Ascending aorta (tissue), 2 donors: ENCODE measurements at regions not wholly inside any gene's neighbourhood (a gene's known extent, or its start where the extent isn't known, plus 50 kb on each side); places are given as distances from the start of the nearest gene placed in this dataset.

ENCODE experiments used
- DNase-seq, 2 donors: peaks; one replicate each; pipeline ENCODE4 v3.0.0-alpha.2; 2019; ENCODE audit warnings: low spot score in 2 of 2
- H3K27ac ChIP-seq, 2 donors: fragments of 200-600 bp; sonication (generic); one replicate each; pipeline ENCODE4 v1.5.1; 2016 to 2017; ENCODE audit warnings: mild to moderate bottlenecking in 1 of 2
- H3K27me3 ChIP-seq: fragments of 200-600 bp; sonication (generic); one replicate; pipeline ENCODE4 v1.5.1; 2017
- H3K36me3 ChIP-seq, 2 donors: fragments of 200-600 bp; sonication (generic); one replicate each; pipeline ENCODE4 v1.5.1; 2016
- H3K4me1 ChIP-seq, 2 donors: fragments of 200-600 bp; sonication (generic); one replicate each; pipeline ENCODE4 v1.5.1; 2016 to 2017; ENCODE audit warnings: mild to moderate bottlenecking in 1 of 2
- H3K4me3 ChIP-seq, 2 donors: fragments of 200-600 bp; sonication (generic); one replicate each; pipeline ENCODE4 v1.5.1; 2016 to 2017; ENCODE audit warnings: mild to moderate bottlenecking in 1 of 2
- H3K9me3 ChIP-seq, 2 donors: fragments of 200-600 bp; sonication (generic); one replicate each; pipeline ENCODE4 v1.5.1; 2016
- intact Hi-C: fragments of 100-400 bp; cut with DNase I; formaldehyde crosslinking; loops from one replicate; pipeline ENCODE4 v1.15.1; 2023
- TF ChIP-seq, protein P1 (sequence below), 3 experiments: fragments of 200-600 bp in 2 of 3; fragments of 450-650 bp in 1 of 3; sonication (generic) in 2 of 3; IDR thresholded peaks; one replicate each; pipeline ENCODE4 v1.5.1; 2016 to 2019; ENCODE audit warnings: antibody characterized with exemption in 3 of 3, mild to moderate bottlenecking in 1 of 3, moderate library complexity in 1 of 3

GRCh38 chr5:175141421-175141820 is 302.6 kb downstream of the DRD1 start:
- H3K4me3 ChIP-seq, result no peak overlapping the region
- H3K9me3 ChIP-seq, result peaks cover 7 to 10% of the 10 kb centered on the region in 2 donors
- H3K4me1 ChIP-seq, result no peaks in the 10 kb centered on the region
- no peak overlapping the region for H3K27ac ChIP-seq
- H3K27me3 ChIP-seq, result no peaks in the 10 kb centered on the region
- H3K36me3 ChIP-seq, result no peaks in the 10 kb centered on the region
- DNase-seq, result no peak
- TF ChIP-seq, protein P1, sequence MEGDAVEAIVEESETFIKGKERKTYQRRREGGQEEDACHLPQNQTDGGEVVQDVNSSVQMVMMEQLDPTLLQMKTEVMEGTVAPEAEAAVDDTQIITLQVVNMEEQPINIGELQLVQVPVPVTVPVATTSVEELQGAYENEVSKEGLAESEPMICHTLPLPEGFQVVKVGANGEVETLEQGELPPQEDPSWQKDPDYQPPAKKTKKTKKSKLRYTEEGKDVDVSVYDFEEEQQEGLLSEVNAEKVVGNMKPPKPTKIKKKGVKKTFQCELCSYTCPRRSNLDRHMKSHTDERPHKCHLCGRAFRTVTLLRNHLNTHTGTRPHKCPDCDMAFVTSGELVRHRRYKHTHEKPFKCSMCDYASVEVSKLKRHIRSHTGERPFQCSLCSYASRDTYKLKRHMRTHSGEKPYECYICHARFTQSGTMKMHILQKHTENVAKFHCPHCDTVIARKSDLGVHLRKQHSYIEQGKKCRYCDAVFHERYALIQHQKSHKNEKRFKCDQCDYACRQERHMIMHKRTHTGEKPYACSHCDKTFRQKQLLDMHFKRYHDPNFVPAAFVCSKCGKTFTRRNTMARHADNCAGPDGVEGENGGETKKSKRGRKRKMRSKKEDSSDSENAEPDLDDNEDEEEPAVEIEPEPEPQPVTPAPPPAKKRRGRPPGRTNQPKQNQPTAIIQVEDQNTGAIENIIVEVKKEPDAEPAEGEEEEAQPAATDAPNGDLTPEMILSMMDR (IDR thresholded peaks at IDR 0.05), result no peak
- intact Hi-C loops, result no loop called here

- H3K4me1 ChIP-seq, result no peaks in the 10 kb centered on the region
- intact Hi-C loops, result no loop called here
- H3K27me3 ChIP-seq, result no peaks in the 10 kb centered on the region
- DNase-seq, result no peak
- H3K4me3 ChIP-seq, result no peak overlapping the region
- TF ChIP-seq, protein P1 (IDR thresholded peaks at IDR 0.05), result no peak
- H3K36me3 ChIP-seq, result no peaks in the 10 kb centered on the region
- H3K9me3 ChIP-seq, result no peaks in the 10 kb centered on the region
- no peak overlapping the region for H3K27ac ChIP-seq
These were observed 310.8 kb downstream of the DRD1 start for GRCh38 chr5:175133185-175133584.

- Histone ChIP-seq H3K27ac (no peak overlapping the region), H3K27me3 (no peaks in the 10 kb centered on the region), H3K4me1 (no peaks in the 10 kb centered on the region), H3K36me3 (no peaks in the 10 kb centered on the region), H3K9me3 (no peaks in the 10 kb centered on the region), H3K4me3 (no peak overlapping the region)
- intact Hi-C loops, result no loop called here
- DNase-seq, result no peak
- TF ChIP-seq, protein P1 (IDR thresholded peaks at IDR 0.05), result no peak
These were observed 312.6 kb downstream of the DRD1 start for GRCh38 chr5:175131432-175131831.

GRCh38 chr5:175129619-175130018 is 314.4 kb downstream of the DRD1 start:
- Histone ChIP-seq H3K4me1 (no peaks in the 10 kb centered on the region), H3K27me3 (no peaks in the 10 kb centered on the region), H3K4me3 (no peak overlapping the region), H3K36me3 (no peaks in the 10 kb centered on the region), H3K9me3 (no peaks in the 10 kb centered on the region), H3K27ac (no peak overlapping the region)
- DNase-seq, result no peak
- intact Hi-C loops, result no loop called here
- TF ChIP-seq, protein P1 (IDR thresholded peaks at IDR 0.05), result no peak

DNA sequence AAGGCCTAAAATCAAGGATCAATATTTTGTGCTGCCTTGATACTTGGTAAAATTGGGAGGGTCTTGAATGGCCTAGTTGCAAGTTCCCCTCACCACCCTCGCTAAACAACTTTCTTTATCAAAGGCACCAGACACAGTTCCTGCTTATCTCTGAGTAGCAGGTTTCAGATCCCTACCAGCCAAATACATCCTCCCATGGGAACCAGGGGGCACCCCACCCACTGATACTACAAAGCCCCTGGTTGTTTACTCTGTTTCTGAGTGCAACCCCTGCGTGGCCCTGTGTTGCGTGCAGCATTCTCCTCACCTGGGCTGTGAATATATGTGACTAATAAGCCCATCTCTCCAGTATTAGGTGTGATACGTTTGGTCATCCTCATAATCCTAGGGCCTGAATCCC is 314.9 kb downstream of the DRD1 start:
- Histone ChIP-seq H3K27ac (no peak overlapping the region), H3K4me1 (no peaks in the 10 kb centered on the region), H3K9me3 (no peaks in the 10 kb centered on the region), H3K36me3 (no peaks in the 10 kb centered on the region), H3K4me3 (no peak overlapping the region), H3K27me3 (no peaks in the 10 kb centered on the region)
- TF ChIP-seq, protein P1 (IDR thresholded peaks at IDR 0.05), result no peak
- no peak for DNase-seq
- intact Hi-C loops, result no loop called here

GRCh38 chr5:175124821-175125220 is 319.2 kb downstream of the DRD1 start:
- Histone ChIP-seq H3K27me3 (no peaks in the 10 kb centered on the region), H3K27ac (no peak overlapping the region), H3K4me3 (no peak overlapping the region), H3K4me1 (no peaks in the 10 kb centered on the region), H3K9me3 (no peaks in the 10 kb centered on the region), H3K36me3 (no peaks in the 10 kb centered on the region)
- no peak for DNase-seq
- TF ChIP-seq, protein P1 (IDR thresholded peaks at IDR 0.05), result no peak
- intact Hi-C loops, result no loop called here
